Activated T-cell treated with anti-CD3 and anti-CD28 coated beads for 24 hours (primary cell): ENCODE measurements at regions not wholly inside any gene's neighbourhood (a gene's known extent, or its start where the extent isn't known, plus 50 kb on each side); places are given as distances from the start of the nearest gene placed in this dataset.
"Not testable (repeated sequence)": the region's sequence is repeated elsewhere in the genome, so short reads cannot be mapped to it uniquely, and the experiment has no call there.

Experiments used
- DNase-seq: peaks from one replicate; pipeline ENCODE4 v3.0.0-alpha.2; 2020; ENCODE audit warnings: low read depth

GRCh38 chr7:32648408-32649156 is 153.3 kb downstream of the AVL9 start:
- no peak for DNase-seq

GRCh38 chr7:32645255-32645654 is 150.0 kb downstream of the AVL9 start:
- DNase-seq: not testable (repeated sequence)

GRCh38 chr7:32643194-32643593 is 147.9 kb downstream of the AVL9 start:
- DNase-seq: no peak

GRCh38 chr7:32639122-32639521 is 143.8 kb downstream of the AVL9 start:
- DNase-seq: no peak

GRCh38 chr7:32638479-32639121 is 143.3 kb downstream of the AVL9 start:
- not testable (repeated sequence) for DNase-seq
